KMS-11 (cell line): ENCODE measurements at regions not wholly inside any gene's neighbourhood (a gene's known extent, or its start where the extent isn't known, plus 50 kb on each side); places are given as distances from the start of the nearest gene placed in this dataset.

Experiments
- H2AFZ ChIP-seq: fragments of 200-600 bp; sonication (generic); 2 replicates; pipeline ENCODE4 v1.6.1; 2016; ENCODE audit warnings: antibody characterized with exemption, mixed run types, low read depth
- H3K27ac ChIP-seq: fragments of 200-600 bp; sonication (generic); 2 replicates; pipeline ENCODE4 v1.6.1; 2016; ENCODE audit warnings: mild to moderate bottlenecking, mixed run types
- H3K27me3 ChIP-seq: fragments of 200-600 bp; sonication (generic); 2 replicates; pipeline ENCODE4 v1.6.1; 2017; ENCODE audit warnings: mild to moderate bottlenecking, low read depth, mixed run types, moderate library complexity; ENCODE audit not compliant: insufficient read depth
- H3K36me3 ChIP-seq: fragments of 200-600 bp; sonication (generic); 2 replicates; pipeline ENCODE4 v1.6.1; 2017; ENCODE audit warnings: mild to moderate bottlenecking, mixed run types; ENCODE audit not compliant: insufficient read depth
- H3K4me1 ChIP-seq: fragments of 200-600 bp; sonication (generic); 2 replicates; pipeline ENCODE4 v1.6.1; 2016; ENCODE audit warnings: mild to moderate bottlenecking, low read depth, mixed run types; ENCODE audit not compliant: poor library complexity, severe bottlenecking
- H3K4me2 ChIP-seq: fragments of 200-600 bp; sonication (generic); 2 replicates; pipeline ENCODE4 v1.7.0; 2016; ENCODE audit warnings: mild to moderate bottlenecking, mixed run types
- H3K4me3 ChIP-seq: fragments of 200-600 bp; sonication (generic); IDR thresholded peaks from 2 replicates; pipeline ENCODE4 v1.6.1; 2017; ENCODE audit warnings: low read depth, low read length, mixed read lengths; ENCODE audit not compliant: insufficient read depth
- H3K79me2 ChIP-seq: fragments of 200-600 bp; sonication (generic); 2 replicates; pipeline ENCODE4 v1.6.1; 2016; ENCODE audit warnings: low read depth, mixed run types; ENCODE audit not compliant: insufficient read depth
- H3K9ac ChIP-seq: fragments of 200-600 bp; sonication (generic); 2 replicates; pipeline ENCODE4 v1.6.1; 2016; ENCODE audit warnings: mild to moderate bottlenecking, mixed run types
- H4K20me1 ChIP-seq: fragments of 200-600 bp; sonication (generic); 2 replicates; pipeline ENCODE4 v1.6.1; 2016; ENCODE audit warnings: mild to moderate bottlenecking, mixed run types; ENCODE audit not compliant: insufficient read depth
- TF ChIP-seq, protein P1 (sequence below): fragments of 200-600 bp; sonication (generic); conservative IDR thresholded peaks from 2 replicates; pipeline ENCODE4 v1.6.1; 2017; ENCODE audit warnings: low read depth, mild to moderate bottlenecking, antibody characterized with exemption, low read length, moderate library complexity, mixed read lengths

DNA sequence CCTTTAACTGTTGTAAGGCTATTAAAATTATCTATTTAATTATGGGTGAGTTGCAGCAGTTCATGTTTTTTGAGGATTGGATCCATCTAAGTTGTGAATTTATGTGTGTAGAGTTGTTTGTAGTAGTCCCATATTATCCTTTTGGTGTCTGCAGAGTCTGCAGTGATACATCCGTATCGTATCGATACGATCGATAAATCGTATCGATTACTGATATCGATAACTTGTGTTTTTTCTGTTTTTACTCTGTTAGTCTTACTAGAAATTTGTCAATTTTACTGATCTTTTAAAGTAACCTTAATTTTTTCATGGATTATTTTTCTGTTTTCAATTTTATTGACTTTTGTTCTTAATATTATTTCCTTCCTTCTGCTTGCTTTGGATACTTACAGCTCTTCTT, 462.5 kb upstream of the SOX5 start:
- H3K4me1 ChIP-seq = peaks cover 3% of the 10 kb centered on the region
- H3K27me3 ChIP-seq = no peaks in the 10 kb centered on the region
- H3K36me3 ChIP-seq = no peaks in the 10 kb centered on the region
- no peaks in the 10 kb centered on the region for H3K79me2 ChIP-seq
- H3K4me3 ChIP-seq = no peak overlapping the region
- H3K27ac ChIP-seq = no peak overlapping the region
- no peak overlapping the region for H3K9ac ChIP-seq
- no peak overlapping the region for H3K4me2 ChIP-seq
- no peak overlapping the region for H2AFZ ChIP-seq
- no peaks in the 10 kb centered on the region for H4K20me1 ChIP-seq
- TF ChIP-seq, protein P1, sequence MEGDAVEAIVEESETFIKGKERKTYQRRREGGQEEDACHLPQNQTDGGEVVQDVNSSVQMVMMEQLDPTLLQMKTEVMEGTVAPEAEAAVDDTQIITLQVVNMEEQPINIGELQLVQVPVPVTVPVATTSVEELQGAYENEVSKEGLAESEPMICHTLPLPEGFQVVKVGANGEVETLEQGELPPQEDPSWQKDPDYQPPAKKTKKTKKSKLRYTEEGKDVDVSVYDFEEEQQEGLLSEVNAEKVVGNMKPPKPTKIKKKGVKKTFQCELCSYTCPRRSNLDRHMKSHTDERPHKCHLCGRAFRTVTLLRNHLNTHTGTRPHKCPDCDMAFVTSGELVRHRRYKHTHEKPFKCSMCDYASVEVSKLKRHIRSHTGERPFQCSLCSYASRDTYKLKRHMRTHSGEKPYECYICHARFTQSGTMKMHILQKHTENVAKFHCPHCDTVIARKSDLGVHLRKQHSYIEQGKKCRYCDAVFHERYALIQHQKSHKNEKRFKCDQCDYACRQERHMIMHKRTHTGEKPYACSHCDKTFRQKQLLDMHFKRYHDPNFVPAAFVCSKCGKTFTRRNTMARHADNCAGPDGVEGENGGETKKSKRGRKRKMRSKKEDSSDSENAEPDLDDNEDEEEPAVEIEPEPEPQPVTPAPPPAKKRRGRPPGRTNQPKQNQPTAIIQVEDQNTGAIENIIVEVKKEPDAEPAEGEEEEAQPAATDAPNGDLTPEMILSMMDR = no peak

DNA sequence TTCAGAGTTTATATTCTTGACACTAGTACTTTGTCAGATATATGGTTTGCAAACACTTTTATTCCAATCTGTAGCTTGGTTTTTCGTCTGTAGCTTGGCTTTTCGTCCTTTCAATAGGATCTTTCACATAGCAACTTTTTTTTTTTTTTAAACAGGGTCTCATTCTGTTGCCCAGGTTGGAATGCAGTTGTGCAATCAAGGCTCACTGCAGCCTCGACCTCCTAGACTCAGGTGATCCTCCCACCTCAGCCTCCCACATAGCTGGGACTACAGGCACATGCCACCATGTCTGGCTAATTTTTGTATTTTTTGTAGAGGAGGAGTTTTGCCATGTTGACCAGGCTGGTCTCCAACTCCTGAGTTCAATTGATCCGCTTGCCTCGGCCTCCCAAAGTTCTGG, 460.4 kb upstream of the SOX5 start:
- no peaks in the 10 kb centered on the region for H3K36me3 ChIP-seq
- H3K4me2 ChIP-seq = no peak overlapping the region
- H3K27ac ChIP-seq = no peak overlapping the region
- no peak overlapping the region for H3K4me3 ChIP-seq
- H3K4me1 ChIP-seq = peaks cover 3% of the 10 kb centered on the region
- no peaks in the 10 kb centered on the region for H4K20me1 ChIP-seq
- no peaks in the 10 kb centered on the region for H3K27me3 ChIP-seq
- TF ChIP-seq, protein P1 = no peak
- H3K9ac ChIP-seq = no peak overlapping the region
- H3K79me2 ChIP-seq = no peaks in the 10 kb centered on the region
- no peak overlapping the region for H2AFZ ChIP-seq

DNA sequence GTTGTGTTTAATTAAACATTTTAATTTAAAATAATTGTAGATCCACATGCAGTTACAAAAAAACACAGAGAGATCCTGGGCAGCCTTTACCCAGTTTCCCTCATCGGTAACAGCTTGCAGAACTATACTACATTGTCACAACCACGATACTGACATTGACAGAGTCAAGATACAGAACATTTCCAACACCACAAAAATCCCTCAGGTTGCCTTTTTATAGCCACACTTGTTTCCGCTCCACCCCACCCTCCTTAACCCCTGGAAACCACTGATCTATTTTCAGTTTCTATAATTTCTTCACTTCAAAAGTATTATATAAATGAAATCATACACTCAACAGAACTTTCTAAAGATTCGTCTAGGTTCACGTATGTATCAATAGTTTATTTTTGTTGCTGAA, 458.8 kb upstream of the SOX5 start:
- Histone ChIP-seq H3K27ac (no peak overlapping the region), H3K36me3 (no peaks in the 10 kb centered on the region), H3K4me1 (peaks cover 3% of the 10 kb centered on the region), H4K20me1 (no peaks in the 10 kb centered on the region), H2AFZ (no peak overlapping the region), H3K4me2 (no peak overlapping the region), H3K27me3 (no peaks in the 10 kb centered on the region), H3K9ac (no peak overlapping the region), H3K4me3 (no peak overlapping the region), H3K79me2 (no peaks in the 10 kb centered on the region)
- TF ChIP-seq, protein P1 = no peak

DNA sequence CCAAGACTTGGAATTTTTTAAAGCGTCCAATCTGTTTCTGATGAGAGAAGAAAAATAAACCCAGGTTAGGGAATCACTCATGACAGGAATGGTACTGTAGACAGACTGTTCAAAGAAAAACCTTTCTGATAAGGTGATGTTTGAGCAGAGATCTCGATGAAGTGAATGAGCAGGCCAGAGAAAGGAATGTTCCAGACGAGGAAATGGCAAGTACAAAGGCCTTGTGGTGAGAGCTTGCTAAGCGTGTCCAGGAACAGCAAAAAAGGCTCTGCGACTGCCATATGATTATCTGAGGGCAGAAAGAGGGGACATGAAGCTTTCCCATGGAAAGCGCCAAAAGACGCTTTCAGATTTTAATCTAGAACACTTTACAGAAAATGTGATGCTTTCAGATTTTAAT, 458.4 kb upstream of the SOX5 start:
- TF ChIP-seq, protein P1 = no peak
- Histone ChIP-seq H3K4me1 (peaks cover 3% of the 10 kb centered on the region), H3K4me3 (no peak overlapping the region), H3K36me3 (no peaks in the 10 kb centered on the region), H3K27ac (no peak overlapping the region), H3K79me2 (no peaks in the 10 kb centered on the region), H4K20me1 (no peaks in the 10 kb centered on the region), H3K4me2 (no peak overlapping the region), H3K9ac (no peak overlapping the region), H2AFZ (no peak overlapping the region), H3K27me3 (no peaks in the 10 kb centered on the region)
